ENCODE measurements at regions not wholly inside any gene's neighbourhood (a gene's known extent, or its start where the extent isn't known, plus 50 kb on each side); places are given as distances from the start of the nearest gene placed in this dataset.
"Not testable (repeated sequence)": the region's sequence is repeated elsewhere in the genome, so short reads cannot be mapped to it uniquely, and the experiment has no call there.

DNA sequence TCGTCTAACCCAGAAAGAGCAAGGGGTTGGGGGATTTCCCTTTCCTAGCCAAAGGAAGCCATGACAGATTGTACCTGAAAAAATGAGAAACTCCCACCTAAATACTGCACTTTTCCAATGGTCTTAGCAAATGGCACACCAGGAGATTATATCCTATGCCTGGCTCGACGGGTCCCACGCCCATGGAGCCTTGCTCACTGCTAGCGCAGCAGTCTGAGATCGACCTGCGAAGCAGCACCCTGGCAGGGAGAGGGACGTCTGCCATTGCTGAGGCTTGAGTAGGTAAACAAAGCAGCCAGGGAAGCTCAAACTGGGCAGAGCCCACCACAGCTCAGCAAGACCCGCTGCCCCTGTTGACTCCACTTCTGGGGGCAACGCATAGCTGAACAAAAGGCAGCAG, 89.9 kb downstream of the MTERF1 start:
- TF ChIP-seq, protein P1, sequence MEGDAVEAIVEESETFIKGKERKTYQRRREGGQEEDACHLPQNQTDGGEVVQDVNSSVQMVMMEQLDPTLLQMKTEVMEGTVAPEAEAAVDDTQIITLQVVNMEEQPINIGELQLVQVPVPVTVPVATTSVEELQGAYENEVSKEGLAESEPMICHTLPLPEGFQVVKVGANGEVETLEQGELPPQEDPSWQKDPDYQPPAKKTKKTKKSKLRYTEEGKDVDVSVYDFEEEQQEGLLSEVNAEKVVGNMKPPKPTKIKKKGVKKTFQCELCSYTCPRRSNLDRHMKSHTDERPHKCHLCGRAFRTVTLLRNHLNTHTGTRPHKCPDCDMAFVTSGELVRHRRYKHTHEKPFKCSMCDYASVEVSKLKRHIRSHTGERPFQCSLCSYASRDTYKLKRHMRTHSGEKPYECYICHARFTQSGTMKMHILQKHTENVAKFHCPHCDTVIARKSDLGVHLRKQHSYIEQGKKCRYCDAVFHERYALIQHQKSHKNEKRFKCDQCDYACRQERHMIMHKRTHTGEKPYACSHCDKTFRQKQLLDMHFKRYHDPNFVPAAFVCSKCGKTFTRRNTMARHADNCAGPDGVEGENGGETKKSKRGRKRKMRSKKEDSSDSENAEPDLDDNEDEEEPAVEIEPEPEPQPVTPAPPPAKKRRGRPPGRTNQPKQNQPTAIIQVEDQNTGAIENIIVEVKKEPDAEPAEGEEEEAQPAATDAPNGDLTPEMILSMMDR (IDR thresholded peaks at IDR 0.05) = not testable (repeated sequence)
- not testable (repeated sequence) for TF ChIP-seq POLR2AphosphoS5, POLR2A (IDR thresholded peaks at IDR 0.05)
